HG03520 (cell line): ENCODE measurements at regions not wholly inside any gene's neighbourhood (a gene's known extent, or its start where the extent isn't known, plus 50 kb on each side); places are given as distances from the start of the nearest gene placed in this dataset.
"Not testable (repeated sequence)": the region's sequence is repeated elsewhere in the genome, so short reads cannot be mapped to it uniquely, and the experiment has no call there.

Experiments
- ATAC-seq: cut with Tn5 transposase; IDR thresholded peaks from one replicate; pipeline ENCODE4 v1.9.1; 2021; ENCODE audit warnings: mild to moderate bottlenecking, moderate library complexity; ENCODE audit not compliant: unreplicated experiment

DNA sequence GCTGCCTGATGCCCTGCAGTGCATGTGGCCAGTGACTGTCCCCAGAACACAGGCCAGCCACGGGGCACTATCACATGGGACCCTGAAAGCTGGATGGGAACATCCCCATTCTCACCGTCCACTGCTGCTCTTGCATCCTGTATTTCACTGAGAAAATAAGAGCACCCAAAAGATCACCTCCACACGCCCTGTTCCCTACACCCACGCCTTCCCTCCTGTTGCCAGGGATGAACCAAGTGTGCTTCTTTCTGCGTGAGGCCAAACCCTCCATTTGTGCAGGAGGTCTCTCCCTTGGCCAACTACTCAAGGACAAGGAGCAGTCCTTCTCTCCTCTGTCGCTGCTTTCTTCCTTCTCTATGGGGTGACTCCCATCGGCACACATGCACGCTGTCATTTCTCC is 118.3 kb downstream of the LRRC37A3 start:
- not testable (repeated sequence) for ATAC-seq

DNA sequence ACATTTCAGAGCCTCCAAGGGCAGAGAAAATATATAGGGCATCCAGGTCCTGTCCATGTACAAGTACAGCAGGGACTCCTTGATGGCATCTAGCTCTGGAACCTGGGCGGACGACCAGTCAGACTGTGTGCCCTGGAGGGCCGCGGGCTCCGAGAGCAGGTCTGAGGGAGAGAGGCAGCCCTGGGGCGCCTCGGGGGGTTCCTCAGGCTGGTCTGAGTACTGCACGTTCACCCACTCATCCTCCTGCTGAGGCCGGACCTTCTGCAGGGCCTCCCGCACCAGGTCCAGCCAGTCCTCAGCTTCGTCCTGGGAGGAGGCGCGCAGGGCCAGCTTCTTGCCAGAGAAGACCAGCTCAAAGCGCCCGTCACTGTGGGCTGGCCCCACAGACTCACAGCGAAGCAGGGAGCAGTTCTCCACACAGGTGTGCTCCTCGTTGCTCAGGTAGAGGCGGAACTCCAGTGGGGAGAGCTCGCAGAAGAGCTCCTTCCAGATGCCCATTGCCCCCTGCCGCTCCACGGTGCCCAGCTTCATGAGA is 118.8 kb downstream of the LRRC37A3 start:
- not testable (repeated sequence) for ATAC-seq

DNA sequence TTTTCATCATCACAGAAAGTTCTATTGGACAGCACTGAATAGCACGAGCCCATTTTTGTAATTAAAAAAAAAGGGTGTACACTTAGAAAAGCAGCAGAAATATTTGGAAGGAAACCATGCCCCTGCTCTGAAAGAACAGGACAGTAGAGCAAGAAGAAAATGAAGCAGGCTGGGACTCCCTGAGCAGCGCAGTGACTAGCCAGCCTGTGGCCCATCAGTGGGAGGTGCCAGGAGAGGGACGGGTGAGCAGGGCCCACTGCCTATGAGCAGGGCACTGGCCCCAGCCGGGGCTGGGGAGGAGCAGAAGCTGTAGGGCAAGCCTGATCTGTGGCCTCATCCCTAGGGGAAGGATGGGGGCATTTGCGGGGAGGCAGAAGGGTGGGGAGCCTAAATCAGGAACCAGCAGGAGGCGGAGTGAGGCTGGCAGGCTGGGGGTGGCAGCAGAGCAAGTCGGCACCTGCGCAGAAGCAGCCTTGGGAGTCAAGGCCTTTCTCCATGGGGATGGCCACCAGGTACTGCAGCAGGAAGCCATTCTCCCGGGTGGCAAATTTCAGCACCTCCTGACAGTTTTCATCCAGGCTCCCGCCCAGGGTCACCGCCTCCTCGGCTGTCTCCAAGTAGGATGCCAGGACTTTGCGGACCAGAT is 119.6 kb downstream of the LRRC37A3 start:
- not testable (repeated sequence) for ATAC-seq

DNA sequence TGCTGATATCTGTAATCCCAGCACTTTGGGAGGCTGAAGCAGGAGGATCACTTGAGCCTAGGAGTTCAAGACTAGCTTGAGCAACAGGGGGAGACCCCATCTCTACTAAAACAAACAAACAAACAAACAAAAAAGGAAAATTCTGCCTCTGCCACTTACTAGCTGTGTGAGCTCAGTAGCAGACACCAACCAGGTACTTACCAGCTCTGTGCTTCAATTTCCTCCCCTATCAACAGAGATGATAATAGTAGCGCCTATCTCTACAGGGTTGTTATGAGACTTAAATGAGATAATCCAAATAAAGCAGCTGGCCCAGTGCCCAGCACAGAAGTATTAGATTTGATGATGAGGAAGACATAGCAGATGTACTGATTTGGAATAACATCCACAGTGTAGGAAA is 120.3 kb downstream of the LRRC37A3 start:
- not testable (repeated sequence) for ATAC-seq

DNA sequence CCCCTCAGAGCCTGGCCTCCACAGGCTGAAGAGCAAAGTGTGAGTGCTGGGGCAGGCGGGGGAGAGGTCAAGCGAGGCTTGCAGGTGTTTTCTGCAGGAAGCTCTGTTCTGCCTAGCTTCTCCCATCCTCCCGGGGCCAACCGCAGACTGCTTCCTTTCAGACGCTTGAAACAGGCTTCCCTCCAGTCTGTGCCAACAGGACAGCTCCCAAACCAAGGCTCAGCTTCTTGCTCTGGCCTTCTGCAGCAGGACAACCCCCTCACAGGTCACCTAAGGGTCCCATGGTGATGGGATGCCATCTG is 120.8 kb downstream of the LRRC37A3 start:
- ATAC-seq = not testable (repeated sequence)

DNA sequence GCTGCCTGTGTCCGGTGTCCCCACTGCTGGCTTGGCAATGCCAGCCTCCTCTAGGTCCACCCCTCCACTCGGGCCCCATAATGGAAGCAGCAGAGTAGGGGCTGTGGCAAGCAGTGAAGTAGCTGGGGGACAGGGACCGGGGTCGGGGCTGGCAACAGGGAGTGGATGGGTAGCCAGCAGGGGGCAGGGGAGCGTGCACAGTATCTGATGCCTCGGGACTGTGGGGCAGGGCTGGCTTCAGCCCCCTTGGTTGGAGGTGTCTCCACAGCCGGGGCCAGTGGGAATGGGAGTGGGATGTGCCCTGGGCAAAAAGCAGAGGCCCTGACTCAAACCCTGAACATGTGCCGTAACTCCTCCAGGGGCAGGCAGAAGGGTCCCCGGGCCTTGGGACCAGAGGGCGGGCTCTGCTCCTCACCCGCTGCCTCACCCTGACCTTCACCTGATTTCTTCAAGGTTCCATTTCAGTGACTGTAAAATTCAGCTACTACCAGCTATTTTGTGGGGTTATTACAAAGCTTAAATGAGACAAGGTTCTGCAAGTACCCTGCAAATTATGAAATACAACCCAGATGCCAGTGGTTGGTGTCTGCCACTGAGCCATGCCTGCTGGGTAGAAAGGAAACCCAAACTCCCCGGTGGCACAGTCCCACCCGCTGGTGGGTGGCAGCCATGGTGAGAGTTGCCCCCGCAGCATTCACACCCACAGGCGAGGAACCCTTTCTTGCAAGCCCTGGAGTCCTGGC is 121.4 kb downstream of the LRRC37A3 start:
- not testable (repeated sequence) for ATAC-seq

DNA sequence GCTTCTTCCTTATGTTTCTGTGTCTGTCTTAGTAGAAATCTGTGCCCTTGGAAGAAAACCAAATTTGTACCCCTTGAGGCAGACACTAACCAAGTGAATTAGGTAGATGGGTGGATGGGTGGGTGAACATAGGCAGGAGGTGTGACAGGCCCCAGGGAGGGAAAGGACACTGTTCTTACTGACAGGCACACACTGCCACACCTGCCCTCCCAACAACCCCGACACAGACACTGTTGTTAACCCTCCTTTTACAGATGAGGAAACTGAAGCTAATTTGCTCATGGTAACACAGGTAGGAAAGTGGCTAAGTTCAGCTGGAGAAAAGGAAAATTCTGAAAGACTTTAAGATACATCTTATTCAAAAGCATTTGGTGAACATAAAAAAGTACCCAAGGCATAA is 123.9 kb downstream of the LRRC37A3 start:
- not testable (repeated sequence) for ATAC-seq

DNA sequence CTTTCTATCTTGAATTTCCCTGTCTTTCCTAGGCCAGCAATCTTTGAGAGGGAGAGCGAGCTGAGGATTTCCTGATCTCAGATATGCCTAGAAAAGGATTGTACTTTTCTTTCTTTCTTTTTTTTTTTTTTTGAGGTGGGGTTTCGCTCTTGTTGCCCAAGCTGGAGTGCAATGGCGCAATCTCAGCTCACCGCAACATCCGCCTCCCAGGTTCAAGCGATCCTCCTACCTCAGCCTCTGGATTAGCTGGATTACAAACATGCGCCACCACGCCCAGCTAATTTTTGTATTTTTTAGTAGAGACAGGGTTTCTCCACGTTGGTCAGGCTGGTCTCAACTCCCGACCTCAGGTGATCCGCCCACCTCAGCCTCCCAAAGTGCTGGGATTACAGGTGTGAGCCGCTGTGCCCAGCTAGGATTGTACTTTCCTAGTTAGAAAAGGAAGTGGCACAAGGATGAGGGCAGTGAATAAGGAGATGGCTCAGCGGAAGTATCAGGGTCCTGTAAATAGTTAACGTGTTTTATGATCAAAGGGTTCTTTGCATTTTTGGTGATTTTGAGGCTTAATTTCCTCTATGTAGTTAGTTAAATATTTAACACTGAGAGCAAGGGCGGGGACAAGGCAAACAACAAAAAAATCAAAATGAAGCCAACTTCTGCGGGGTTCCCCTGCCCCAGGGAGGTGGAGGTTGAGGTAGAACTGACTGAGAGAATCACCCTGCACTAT is 124.6 kb downstream of the LRRC37A3 start:
- not testable (repeated sequence) for ATAC-seq

DNA sequence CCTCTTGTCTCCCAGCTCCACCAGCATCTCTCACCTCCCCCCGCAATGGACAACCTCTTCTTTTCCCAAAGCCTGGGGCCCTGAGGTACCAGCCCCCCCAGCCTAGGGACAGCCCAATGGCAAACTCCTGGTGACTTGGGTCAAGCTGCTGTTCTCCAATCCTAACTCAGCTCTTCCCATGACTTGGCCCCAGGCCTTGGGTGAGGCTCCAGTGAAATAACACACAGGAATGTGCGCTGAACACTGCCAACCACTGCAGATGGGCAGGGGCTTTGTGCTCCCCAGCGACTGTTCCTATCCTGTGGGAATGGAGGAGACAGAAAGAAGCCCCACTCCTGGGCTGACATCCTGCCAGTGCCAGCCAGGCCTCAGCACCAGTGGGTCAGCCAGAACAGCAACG is 125.2 kb downstream of the LRRC37A3 start:
- ATAC-seq = not testable (repeated sequence)

DNA sequence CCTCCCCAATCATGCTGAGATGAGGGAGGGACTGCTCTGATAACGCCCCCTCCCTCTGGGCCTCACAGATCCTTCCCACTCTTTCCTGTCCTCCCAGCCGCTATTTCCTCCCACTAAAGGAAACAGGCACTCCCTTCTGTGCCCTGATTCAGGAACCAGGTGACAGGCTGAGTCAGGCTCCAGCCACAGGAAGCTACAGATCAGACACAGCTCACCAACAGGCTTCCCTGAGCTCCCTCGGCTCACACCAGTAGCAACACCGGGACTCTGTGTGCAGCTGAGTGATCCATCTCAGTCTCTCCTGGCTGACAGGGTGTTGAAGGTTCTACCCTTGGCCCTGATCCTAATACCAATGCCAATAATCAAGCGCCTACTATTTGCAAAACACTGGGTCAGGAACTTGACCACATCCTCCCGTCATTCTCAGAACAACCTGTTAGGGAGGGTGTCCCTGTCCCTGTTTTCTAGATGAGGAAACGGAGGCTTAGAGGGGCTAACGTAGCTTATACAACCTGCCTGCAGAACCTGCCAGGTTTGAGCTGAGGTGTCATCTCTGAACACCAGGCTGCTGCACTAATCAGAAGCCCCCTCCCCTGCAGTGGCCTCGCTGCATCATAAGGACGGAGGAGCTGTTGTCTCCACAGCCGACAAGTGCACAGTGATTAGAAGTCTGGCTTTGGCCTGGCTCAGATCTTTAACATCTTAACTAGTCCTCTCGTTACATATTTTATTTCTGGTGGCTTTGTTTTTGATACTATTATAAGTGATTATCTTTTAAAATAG is 126.3 kb downstream of the LRRC37A3 start:
- not testable (repeated sequence) for ATAC-seq

DNA sequence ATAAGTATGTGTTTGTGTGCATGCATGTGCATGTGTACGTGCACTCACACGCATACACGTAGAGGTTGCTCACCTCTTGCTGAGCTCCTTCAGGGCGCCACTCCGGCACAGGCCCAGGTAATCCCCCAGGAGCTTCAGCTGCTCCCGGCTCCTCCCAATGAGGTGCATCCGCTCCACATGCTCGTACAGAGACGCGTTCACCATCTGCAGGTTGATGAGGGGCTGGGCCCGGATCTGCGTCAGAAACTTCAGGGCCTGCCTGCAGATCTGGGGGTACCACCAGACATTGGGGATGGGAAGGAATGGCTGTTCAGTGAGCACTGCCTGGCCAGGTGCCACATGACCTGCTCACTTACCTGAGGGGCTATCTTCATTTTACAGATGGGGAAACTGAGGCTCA is 127.0 kb downstream of the LRRC37A3 start:
- not testable (repeated sequence) for ATAC-seq

DNA sequence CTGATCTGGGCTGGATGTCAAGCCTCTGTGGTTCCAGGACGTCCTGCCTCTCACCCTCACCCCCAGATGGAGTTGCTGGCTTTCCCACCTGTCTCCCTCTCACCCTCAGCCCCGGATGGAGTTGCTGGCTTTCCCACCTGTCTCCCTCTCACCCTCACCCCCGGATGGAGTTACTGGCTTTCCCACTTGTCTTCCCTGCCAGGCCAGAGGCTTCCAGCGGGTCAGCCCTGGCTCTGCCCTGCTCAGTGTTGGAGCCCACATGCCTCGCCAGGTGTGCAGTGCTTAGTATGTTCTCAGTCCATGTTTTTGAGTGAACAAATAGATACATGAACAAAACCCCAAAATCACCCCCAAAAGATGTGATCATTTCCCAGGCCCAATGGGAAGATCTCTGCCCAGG is 127.6 kb downstream of the LRRC37A3 start:
- ATAC-seq = not testable (repeated sequence)

DNA sequence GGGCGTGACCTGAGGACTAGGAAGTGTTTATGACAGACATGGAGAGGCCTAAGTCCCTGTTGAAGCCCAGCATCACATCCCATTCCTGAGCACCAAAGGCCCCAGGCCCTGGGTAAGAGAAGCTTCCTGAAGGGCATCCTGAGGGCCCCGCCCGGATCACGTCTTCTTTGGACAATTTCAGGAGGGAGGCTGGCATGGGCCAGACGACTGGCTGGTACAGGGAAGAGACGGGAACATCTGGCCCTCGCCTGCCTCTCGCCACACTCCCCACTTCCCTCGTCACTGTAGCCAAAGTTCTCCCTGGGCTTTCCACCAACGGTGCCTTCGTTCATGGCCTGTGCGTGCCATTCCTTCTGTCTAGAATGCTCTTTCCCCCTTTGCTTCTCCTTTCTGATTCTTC is 128.1 kb downstream of the LRRC37A3 start:
- ATAC-seq = not testable (repeated sequence)

DNA sequence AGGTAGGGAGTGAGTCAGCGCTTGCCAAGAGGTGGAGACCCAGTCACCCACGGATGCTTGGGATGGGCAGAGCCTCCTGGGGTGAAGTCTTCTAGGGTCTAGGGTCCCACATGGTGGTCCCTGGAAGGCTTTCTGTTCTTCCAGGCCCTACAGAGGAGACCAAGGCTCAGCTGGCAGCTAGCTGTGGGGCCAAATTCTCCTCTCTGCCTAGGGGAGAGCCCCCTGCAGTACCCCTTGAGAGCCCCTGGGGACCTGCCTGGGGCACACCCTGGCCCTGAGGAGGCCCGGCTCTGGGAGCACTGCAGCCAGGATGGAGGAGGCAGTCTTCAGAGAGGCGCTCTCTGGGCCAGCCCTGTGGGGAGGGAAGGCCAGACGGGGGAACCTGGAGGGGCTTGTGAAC is 128.6 kb upstream of the SMURF2 start:
- not testable (repeated sequence) for ATAC-seq

DNA sequence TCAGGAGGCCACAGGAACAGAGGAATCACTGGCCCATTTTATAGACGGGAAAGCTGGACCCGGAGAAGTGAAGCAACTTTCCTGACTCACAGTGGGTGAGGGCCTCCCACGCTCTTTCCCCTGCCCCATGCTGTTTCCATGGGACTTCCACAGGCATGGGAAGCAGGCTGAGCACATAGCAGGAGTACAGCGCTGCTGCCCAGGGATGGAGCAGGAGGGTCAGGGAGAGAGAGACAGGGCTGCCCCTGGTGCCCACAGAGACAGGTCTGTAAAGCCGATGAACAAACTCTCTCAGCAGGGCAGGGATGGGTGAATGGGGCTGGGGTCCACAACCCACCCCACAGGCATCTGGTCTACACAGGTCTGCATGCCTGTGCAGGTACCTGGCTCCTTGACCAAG is 128.1 kb upstream of the SMURF2 start:
- ATAC-seq = not testable (repeated sequence)

DNA sequence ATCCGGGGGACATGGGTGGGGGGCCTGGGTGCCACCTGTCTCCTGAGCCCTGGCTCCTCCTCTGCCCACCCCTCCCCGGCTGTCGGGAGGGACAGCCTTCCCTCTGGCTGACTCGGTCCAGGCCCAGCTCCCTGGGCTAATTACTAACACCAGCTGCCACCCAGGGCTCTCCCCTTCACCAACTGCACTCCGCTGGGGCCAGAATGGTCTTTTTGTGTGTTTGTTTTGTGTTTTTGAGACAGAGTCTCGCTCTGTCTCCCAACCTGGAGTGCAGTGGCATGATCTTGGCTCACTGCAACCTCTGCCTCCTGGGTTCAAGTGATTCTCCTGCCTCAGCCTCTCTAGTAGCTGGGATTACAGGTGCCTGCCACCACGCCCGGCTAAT is 126.9 kb upstream of the SMURF2 start:
- not testable (repeated sequence) for ATAC-seq

DNA sequence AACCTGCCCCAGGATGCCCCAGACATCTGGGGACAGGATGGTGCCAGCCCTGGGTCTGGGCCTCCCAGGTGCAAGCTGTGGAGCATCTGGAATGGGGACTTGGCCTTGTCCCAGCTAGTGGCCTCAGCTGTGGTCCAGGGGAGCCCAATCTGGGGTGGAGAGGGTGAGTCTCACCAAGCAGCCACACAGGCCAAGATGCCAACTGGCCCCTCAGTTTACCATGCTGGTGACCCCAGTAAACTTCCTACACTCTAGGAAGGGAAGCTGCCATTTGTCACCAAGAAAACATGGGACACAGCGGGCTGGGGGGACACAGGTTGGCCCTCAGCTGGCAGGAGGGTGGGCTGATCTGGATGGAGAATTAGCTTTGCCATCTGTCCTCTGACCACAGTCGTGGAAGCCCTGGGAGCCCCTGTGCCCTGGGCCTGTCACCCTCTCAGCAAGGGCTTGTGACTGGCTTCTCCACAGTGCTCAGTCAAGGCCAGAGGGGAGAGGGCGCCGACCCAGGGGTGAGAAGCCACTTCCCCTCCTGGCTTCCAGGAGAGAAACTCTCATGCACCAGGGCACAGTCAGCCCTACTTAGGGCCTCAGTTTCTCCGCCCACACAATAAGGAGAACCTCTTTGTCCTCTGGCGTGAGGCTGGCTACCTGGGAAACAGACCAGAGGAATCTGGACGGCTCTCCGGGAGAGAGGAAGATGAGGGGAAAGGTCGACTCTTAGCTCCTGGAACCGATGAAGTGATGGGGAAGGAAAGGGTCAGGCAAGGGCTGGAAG is 126.4 kb upstream of the SMURF2 start:
- no peak for ATAC-seq

DNA sequence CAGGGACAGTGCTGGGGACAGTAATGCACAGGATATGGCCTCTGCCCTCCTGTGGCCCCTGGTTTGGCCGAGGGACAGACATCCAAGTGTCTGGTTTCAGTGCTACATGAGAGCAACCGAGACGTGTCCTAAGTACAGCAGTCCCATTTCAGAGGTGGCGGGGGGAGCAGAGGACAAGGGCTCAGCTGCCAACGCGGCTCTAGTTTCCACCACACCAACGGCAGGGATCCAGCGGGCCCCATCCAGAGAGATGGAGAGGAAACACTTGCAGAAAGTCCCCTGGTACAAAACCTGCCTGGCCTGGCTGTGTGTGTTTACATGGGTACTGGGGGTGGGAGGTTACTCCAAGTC is 125.8 kb upstream of the SMURF2 start:
- no peak for ATAC-seq

DNA sequence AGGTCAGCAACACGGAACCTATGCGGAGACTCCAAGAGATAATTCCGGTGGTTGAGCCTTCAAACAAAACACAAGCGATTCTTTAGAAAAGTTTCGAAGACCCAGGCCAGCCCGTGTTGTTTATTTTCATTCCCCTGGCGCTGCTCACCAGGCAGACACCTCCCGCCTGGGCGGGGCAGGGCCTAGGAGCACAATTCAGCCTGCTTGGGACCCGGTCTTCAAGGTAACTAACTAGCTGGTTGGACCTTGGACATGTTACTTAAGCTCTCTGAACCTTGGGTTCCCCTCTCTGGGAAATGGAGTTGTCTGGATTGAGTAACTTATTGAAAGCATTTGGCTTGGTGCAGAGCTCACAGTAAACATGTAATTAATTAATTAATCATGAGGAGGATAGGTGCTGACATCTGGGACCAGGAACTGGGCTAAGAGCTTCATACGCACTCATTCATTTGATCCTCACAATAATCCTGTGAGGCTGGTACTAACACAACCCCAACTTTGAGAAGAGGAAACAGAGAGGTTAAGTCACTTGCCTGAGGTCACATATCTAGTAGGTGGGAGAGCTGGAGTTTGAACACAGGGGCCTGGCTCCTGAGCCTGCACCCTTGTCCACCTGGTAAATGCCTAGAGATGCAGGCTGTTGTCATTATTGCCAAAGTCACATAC is 125.3 kb upstream of the SMURF2 start:
- no peak for ATAC-seq

DNA sequence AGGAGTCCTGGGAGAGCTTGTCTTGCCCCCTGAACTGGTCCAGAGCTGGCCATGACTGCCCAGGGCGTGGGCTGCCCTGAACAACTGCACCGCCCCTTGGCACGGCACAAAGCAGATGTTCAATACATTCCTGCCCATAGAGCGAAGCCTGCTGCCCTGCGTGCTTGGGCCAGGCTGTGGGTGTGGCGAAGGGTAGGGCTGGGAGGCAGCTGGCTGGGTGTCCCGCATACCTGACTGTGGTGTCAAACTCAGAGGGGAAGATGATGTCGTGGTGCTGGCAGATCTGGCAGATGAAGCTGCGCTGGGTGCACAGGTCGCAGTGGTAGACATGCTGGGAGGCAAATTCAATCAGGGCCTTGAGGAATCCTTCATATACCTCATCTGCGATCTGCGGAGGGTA is 124.2 kb upstream of the SMURF2 start:
- ATAC-seq = no peak
